ENCODE measurements at regions not wholly inside any gene's neighbourhood (a gene's known extent, or its start where the extent isn't known, plus 50 kb on each side); places are given as distances from the start of the nearest gene placed in this dataset.

DNA sequence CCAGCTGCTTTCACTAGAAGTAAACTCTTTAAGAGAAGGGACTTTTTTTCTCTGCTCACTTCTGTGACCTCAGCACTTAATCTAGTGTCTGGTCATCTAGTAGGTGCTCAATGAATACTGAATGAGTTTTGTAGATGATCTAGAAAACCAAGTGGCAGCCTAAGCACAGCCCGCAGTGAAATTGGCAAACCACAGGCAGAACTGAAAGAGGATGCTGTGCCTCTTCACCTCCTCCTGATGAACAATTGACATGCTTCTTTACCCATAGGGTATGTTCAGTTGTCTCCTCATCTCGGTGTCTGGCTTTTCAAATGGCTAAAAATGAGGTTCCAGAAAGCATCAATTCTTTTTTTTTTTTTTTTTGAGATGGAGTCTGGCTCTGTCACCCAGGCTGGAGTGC lies 399.5 kb downstream of the RMST start:
- in situ Hi-C loops (cut with MboI) (no loop called here), intact Hi-C loops (cut with micrococcal nuclease; ENCODE audit: unreplicated experiment) (no loop called here)

More for the DNA sequence above, 399.5 kb downstream of the RMST start:
- ChIA-PET SMC1A (ENCODE audit: uncharacterized antibody, unreplicated experiment) (interaction anchor here (0.9 kb wide), 1 partner anchor 13 kb away, joined by 3 read pairs; no protein-coding TSS in a partner anchor), POLR2A (interaction anchor here (0.7 kb wide), 1 partner anchor 832 kb away, joined by 4 read pairs; no protein-coding TSS in a partner anchor), CTCF (no interaction called here), RAD21 (ENCODE audit: unreplicated experiment) (no interaction called here)
- FAIRE-seq (no peak), ATAC-seq (peak; percentile 63), DNase-seq (ENCODE audit: low read depth, low spot score) (no peak)
- no peaks in the 10 kb centered on the region for H3K27me3 ChIP-seq (replicated peaks in 1 of 2; ENCODE audit: control insufficient read depth in 2 of 2, insufficient read depth in 2 of 2, low read length in 1 of 2)
- no peak overlapping the region for H3K4me3 ChIP-seq
- H3K4me2 ChIP-seq (ENCODE audit: control insufficient read depth, insufficient read depth): no peak overlapping the region
- no peak overlapping the region for H3K9ac ChIP-seq (ENCODE audit: control insufficient read depth, insufficient read depth, low read length)
- no peaks in the 10 kb centered on the region for H3K9me3 ChIP-seq (replicated peaks; ENCODE audit: control insufficient read depth, insufficient read depth, low read length)
- no peaks in the 10 kb centered on the region for H4K20me1 ChIP-seq (ENCODE audit: control insufficient read depth, insufficient read depth)
- 7% methylated on average over 1 of the region's 2 CpGs for WGBS (ENCODE audit: insufficient coverage, insufficient replicate concordance, low lambda C conversion rate, missing lambda C conversion rate)
- TF ChIP-seq ZNF384 (IDR thresholded peaks at IDR 0.05; ENCODE audit: borderline replicate concordance, low read depth, low read length) (no peak), USF2 (IDR thresholded peaks at IDR 0.05; ENCODE audit: borderline replicate concordance, low read depth, low read length) (no peak), HSF1 (IDR thresholded peaks at IDR 0.05; ENCODE audit: low read depth, low read length) (no peak), CUX1 (IDR thresholded peaks at IDR 0.05; ENCODE audit: insufficient replicate concordance, low read depth, low read length) (no peak), TBL1XR1 (IDR thresholded peaks at IDR 0.05; ENCODE audit: low read depth, low read length) (no peak), STAT3 (IDR thresholded peaks at IDR 0.05; ENCODE audit: low read depth, low read length) (no peak)
- TF ChIP-seq, protein P1, sequence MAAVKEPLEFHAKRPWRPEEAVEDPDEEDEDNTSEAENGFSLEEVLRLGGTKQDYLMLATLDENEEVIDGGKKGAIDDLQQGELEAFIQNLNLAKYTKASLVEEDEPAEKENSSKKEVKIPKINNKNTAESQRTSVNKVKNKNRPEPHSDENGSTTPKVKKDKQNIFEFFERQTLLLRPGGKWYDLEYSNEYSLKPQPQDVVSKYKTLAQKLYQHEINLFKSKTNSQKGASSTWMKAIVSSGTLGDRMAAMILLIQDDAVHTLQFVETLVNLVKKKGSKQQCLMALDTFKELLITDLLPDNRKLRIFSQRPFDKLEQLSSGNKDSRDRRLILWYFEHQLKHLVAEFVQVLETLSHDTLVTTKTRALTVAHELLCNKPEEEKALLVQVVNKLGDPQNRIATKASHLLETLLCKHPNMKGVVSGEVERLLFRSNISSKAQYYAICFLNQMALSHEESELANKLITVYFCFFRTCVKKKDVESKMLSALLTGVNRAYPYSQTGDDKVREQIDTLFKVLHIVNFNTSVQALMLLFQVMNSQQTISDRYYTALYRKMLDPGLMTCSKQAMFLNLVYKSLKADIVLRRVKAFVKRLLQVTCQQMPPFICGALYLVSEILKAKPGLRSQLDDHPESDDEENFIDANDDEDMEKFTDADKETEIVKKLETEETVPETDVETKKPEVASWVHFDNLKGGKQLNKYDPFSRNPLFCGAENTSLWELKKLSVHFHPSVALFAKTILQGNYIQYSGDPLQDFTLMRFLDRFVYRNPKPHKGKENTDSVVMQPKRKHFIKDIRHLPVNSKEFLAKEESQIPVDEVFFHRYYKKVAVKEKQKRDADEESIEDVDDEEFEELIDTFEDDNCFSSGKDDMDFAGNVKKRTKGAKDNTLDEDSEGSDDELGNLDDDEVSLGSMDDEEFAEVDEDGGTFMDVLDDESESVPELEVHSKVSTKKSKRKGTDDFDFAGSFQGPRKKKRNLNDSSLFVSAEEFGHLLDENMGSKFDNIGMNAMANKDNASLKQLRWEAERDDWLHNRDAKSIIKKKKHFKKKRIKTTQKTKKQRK (IDR thresholded peaks at IDR 0.05; ENCODE audit: low read depth, low read length): no peak
- no peaks in the 10 kb centered on the region for H3K79me2 ChIP-seq (ENCODE audit: control insufficient read depth, insufficient read depth, low read length)
- no peaks in the 10 kb centered on the region for H3K4me1 ChIP-seq (ENCODE audit: control insufficient read depth, insufficient read depth, low read length)
- H2AFZ ChIP-seq (ENCODE audit: control insufficient read depth, low read depth, low read length): no peak overlapping the region
- BruUV-seq (replicated peaks): no TSS peak
- no peak overlapping the region for H3K27ac ChIP-seq (ENCODE audit: control insufficient read depth, insufficient read depth)
- H3K36me3 ChIP-seq (ENCODE audit: control insufficient read depth in 2 of 2, insufficient read depth in 2 of 2, low read length in 1 of 2): no peaks in the 10 kb centered on the region
